ENCODE measurements at regions not wholly inside any gene's neighbourhood (a gene's known extent, or its start where the extent isn't known, plus 50 kb on each side); places are given as distances from the start of the nearest gene placed in this dataset.
"Not testable (repeated sequence)": the region's sequence is repeated elsewhere in the genome, so short reads cannot be mapped to it uniquely, and the experiment has no call there.

GRCh38 chr6:112579601-112580000 is 232.5 kb downstream of the RFPL4B start:
- DNase-seq (ENCODE audit: low spot score), result no peak

DNA sequence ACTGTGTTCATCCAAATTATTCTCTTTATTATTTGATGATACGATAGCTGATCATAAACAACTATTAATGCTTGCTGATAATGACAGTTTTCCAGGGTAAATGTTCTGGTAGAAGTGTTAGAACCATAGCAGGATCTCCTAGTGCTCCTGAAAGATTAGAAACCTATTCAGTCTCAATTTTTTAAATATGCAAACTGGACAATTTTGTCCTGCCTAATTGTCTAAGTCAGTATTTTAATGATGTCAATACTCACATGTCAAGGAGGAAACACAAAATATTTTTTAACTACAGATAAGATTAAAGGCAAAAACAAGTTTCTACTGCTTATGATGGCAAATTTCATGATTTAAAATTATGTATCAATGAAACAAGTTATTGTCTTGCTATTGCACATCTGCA is 233.9 kb downstream of the RFPL4B start:
- DNase-seq (ENCODE audit: low spot score), result no peak

DNA sequence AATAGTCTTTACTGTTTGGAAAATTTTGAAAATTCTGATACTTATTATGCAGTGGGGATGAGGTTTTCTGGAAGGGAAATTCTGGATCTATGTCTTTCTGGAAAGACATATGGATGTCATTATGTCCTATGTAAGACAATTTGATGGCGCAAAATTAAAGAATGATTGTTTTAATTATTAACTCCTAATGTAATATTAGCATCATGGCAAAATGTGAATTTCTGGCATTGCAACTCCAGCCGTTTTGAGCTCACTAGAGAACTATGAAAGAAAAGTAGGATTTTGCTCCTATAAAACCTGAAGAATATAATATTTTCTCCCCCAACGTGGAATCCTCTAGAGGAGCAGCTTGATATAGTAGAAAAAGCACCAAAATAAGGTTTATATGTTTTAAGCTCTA is 243.2 kb downstream of the RFPL4B start:
- no peak for DNase-seq (ENCODE audit: low spot score)

DNA sequence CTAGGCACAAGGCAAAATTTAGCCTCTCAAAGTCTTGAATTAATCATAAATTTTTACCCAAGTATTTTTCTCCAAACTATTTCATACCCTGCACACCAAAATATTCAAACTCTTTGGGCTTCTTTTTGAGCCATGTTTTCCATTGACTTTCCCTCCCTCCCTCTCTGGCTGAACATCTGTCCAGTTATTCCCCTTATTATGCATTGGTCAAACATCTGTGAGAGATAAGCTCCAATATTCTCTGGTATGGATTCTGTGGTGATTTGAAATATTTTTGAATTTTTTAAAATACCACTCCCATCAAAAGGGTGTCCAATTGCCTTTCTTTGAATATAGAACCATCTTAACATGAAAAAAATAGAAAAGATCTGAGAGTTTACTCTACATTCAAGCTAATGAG is 244.2 kb downstream of the RFPL4B start:
- no peak for DNase-seq (ENCODE audit: low spot score)

GRCh38 chr6:112592159-112592558 is 245.0 kb downstream of the RFPL4B start:
- no peak for DNase-seq (ENCODE audit: low spot score)

DNA sequence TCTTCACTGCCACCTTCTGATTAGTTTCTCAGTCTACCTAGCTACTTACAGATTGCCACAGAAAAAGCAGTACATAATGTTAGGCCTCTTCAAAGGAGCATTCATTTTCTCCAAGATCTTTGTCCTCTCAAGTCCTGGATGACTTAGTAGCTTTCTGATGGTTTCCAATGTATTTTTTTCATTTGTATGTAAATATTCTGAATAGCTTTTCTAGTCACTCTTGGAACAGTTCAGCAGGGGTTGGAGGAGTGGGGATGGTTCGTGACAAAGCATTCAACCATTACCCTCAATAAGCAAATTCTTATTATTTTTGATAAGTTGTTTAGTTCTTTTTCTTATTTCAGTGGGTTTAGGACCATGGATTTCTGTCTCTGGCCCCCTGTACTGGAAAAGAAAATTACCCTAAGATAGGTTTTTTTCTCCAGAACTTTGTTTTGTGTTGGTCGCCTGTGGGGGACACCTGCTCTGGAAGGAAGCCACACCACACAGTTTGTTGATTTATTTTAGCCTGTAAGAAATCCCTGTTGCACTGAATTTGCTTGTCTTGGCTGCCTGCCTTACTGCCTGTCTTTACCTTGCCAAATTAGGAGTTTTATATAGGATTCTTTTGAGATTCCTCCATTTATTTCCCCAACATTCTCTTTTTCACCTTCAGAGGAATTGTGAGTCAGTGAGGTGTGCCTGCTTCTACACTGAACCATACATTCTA is 247.9 kb downstream of the RFPL4B start:
- DNase-seq (ENCODE audit: low spot score), result no peak

GRCh38 chr6:112595841-112596240 is 248.7 kb downstream of the RFPL4B start:
- no peak for DNase-seq (ENCODE audit: low spot score)

- DNase-seq (ENCODE audit: low spot score), result no peak
Measured at GRCh38 chr6:112597176-112597575, 250.0 kb downstream of the RFPL4B start.

GRCh38 chr6:112600168-112600567 is 253.0 kb downstream of the RFPL4B start:
- no peak for DNase-seq (ENCODE audit: low spot score)

GRCh38 chr6:112603726-112604125 is 256.6 kb downstream of the RFPL4B start:
- DNase-seq (ENCODE audit: low spot score), result no peak

DNA sequence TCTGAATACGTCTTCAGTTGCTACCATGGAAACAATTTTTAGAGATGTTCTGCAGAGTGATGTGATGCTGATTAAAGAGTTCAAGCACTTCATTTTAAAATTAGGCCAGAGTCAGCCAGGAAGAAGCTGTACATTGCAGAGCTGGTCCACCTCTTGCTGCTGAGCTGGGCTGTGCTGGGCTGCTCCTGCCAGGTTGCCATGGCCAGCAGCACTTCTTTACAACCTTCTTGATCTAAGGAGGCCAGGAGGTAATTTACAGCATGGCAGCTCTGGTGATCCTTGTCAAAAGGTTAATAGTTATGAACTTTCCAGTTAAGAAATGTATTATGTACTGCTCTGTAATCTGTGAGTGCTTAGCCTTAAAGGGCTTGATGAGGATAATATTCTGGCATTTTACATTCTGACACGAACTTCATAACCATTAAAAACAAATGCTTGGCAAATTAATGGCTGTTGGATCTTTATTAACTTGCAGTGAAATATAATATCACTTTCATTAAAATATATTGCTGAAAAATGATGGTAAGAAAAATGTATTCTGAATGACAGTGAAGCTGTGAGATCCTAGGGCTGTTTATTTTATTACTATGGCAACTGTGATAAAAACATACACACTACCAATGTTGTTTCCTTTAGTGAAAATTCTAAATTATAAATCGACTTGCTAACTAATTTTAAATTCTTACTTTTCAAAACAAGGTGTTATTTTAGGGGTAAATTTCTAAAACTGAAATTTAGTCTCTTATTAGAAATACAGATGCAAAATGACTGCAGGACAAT is 259.7 kb downstream of the RFPL4B start:
- no peak for DNase-seq (ENCODE audit: low spot score)

GRCh38 chr6:112608925-112609324 is 261.8 kb downstream of the RFPL4B start:
- DNase-seq (ENCODE audit: low spot score), result not testable (repeated sequence)

DNA sequence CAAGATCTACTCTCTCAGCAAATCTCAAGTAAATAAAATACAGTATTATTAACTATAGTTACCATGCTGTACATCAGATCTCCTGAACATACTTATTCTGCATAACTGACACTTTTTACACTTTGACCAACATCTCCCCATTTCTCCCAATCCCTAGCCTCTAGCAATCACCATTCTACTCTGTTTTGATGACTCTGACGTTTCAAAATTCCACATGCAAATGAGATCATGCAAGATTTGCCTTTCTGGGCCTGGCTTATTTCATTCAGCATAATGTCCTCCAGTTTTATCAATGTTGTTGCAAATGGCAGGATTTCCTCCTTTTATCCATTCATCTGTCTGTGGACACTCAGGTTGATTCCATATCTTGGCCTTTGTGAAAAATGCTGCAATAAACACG is 266.3 kb downstream of the RFPL4B start:
- DNase-seq (ENCODE audit: low spot score), result no peak

GRCh38 chr6:112618849-112619248 is 271.7 kb downstream of the RFPL4B start:
- DNase-seq (ENCODE audit: low spot score), result no peak

DNA sequence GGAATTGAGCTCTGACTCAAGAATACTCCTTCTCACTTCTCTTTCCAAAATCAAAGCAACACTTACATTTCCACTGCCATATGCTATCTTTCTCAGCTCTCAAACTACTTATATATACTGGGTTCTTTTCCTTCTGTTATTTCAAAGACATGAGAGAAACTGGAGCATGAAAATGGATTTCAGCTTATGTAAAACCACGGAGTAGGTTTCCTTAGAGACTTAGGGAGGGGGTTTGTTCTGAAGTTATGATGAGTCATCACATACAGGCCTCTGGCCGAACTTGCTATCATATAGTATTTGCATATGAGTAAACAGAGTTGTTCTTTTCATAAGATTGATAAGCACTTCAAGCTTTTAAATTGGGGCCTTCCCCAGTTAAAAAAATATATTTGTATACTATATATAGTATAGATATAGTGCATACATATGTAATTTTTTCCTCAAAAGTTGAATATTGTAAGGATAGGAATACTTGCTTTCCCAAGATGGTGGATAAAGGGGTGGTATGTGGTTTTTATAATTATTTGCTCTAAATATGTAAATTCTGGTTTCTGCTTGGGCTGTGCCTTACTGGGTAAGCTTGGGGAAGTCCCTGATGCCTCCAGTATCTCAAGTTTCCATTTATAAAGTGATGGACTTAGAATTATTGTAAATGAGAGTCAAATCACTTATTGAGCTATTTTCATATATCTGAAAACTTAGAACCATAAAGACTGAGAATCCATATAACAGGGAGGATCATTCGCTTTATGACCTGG is 273.9 kb downstream of the RFPL4B start:
- no peak for DNase-seq (ENCODE audit: low spot score)

DNA sequence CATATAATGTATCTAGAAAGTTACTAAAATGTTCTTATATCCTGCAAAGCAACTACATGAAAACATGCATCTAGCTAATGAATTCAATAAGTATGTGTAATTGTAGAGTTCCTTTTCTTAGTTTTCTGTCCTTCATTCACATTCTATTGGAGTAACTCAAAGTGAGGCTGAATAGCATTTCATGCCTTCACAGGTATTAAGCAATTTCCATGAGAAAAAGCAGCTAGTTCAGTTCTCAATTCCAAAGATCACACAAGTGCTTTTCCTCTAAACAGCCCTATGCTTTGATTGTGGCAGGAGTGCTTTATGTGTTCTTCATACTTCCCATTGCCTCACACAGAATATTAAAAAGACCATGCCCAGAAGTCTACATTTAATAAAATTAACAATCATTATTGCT is 274.9 kb downstream of the RFPL4B start:
- no peak for DNase-seq (ENCODE audit: low spot score)

DNA sequence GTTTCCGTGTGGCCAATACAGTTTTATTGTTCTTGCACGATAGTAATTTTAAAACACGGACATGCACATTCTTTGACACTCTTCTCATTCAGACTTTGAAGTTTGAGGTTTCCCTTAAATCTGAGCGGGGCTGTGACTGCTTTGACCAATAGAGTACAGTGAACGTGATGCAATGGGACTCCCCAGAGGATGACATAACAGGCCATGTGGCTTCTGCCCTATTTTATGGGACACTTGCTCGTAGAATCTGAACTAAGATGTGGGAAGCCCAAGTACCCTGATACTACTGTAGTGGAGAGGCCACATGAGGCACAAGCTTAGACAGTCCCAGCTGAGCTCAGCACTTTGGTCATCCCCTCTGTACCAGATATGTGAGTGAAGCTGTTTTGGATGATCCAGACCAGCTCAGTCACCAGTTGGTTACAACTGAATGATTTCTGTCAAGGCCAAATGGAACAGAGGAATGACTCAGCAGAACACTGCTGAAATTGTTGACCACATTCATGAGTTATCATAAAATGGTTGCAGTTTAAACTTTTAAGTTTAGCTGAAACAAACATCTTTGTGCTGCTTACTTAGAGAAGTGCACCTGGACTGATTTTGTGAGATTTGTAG is 279.4 kb downstream of the RFPL4B start:
- no peak for DNase-seq (ENCODE audit: low spot score)

- no peak for DNase-seq (ENCODE audit: low spot score)
Measured at GRCh38 chr6:112634376-112634775, 287.2 kb downstream of the RFPL4B start.

- DNase-seq (ENCODE audit: low spot score), result no peak
Measured at GRCh38 chr6:112636650-112637262, 289.6 kb downstream of the RFPL4B start.

- no peak for DNase-seq (ENCODE audit: low spot score)
Measured at GRCh38 chr6:112639391-112639831, 292.3 kb downstream of the RFPL4B start.

GRCh38 chr6:112640891-112641290 is 293.8 kb downstream of the RFPL4B start:
- no peak for DNase-seq (ENCODE audit: low spot score)

- DNase-seq (ENCODE audit: low spot score), result no peak
Measured at GRCh38 chr6:112649853-112650252, 302.7 kb downstream of the RFPL4B start.
